RWPE2 (cell line): ENCODE measurements at regions not wholly inside any gene's neighbourhood (a gene's known extent, or its start where the extent isn't known, plus 50 kb on each side); places are given as distances from the start of the nearest gene placed in this dataset.

Source experiments
- ATAC-seq: fragments of 200-7000 bp; cut with Tn5 transposase; 3 replicates; pipeline ENCODE4 v1.9.1; 2021; ENCODE audit warnings: low read depth
- DNase-seq: peaks from one replicate; pipeline ENCODE4 v3.0.0-alpha.2; 2020; ENCODE audit warnings: low spot score
- H3K27ac ChIP-seq: fragments of 450-650 bp; 2 replicates; pipeline ENCODE4 v1.5.1; 2017; ENCODE audit warnings: mild to moderate bottlenecking; ENCODE audit not compliant: poor library complexity, severe bottlenecking
- H3K27me3 ChIP-seq: fragments of 250-450 bp; sonication (Bioruptor Pico); 2 replicates; pipeline ENCODE4 v1.5.1; 2021; ENCODE audit warnings: mild to moderate bottlenecking, moderate library complexity; ENCODE audit not compliant: insufficient read depth, poor library complexity, severe bottlenecking
- H3K36me3 ChIP-seq: fragments of 250-450 bp; sonication (Bioruptor Pico); 2 replicates; pipeline ENCODE4 v1.5.1; 2020; ENCODE audit warnings: low read depth, mild to moderate bottlenecking, moderate library complexity
- H3K4me1 ChIP-seq: fragments of 250-450 bp; sonication (Bioruptor Pico); 2 replicates; pipeline ENCODE4 v1.5.1; 2021; ENCODE audit warnings: mild to moderate bottlenecking, moderate library complexity; ENCODE audit not compliant: insufficient read depth, poor library complexity, severe bottlenecking
- H3K4me3 ChIP-seq: fragments of 250-450 bp; sonication (Bioruptor Pico); 2 replicates; pipeline ENCODE4 v1.5.1; 2021; ENCODE audit warnings: mild to moderate bottlenecking, moderate library complexity; ENCODE audit not compliant: severe bottlenecking
- H3K9me3 ChIP-seq: fragments of 250-450 bp; sonication (Bioruptor Pico); 2 replicates; pipeline ENCODE4 v1.5.1; 2021; ENCODE audit warnings: mild to moderate bottlenecking, moderate library complexity; ENCODE audit not compliant: severe bottlenecking
- TF ChIP-seq, protein P1 (sequence below): fragments of 450-650 bp; IDR thresholded peaks from one replicate; pipeline ENCODE4 v1.5.1; 2017; ENCODE audit warnings: mild to moderate bottlenecking, moderate library complexity; ENCODE audit not compliant: poor library complexity, severe bottlenecking

- TF ChIP-seq, protein P1, sequence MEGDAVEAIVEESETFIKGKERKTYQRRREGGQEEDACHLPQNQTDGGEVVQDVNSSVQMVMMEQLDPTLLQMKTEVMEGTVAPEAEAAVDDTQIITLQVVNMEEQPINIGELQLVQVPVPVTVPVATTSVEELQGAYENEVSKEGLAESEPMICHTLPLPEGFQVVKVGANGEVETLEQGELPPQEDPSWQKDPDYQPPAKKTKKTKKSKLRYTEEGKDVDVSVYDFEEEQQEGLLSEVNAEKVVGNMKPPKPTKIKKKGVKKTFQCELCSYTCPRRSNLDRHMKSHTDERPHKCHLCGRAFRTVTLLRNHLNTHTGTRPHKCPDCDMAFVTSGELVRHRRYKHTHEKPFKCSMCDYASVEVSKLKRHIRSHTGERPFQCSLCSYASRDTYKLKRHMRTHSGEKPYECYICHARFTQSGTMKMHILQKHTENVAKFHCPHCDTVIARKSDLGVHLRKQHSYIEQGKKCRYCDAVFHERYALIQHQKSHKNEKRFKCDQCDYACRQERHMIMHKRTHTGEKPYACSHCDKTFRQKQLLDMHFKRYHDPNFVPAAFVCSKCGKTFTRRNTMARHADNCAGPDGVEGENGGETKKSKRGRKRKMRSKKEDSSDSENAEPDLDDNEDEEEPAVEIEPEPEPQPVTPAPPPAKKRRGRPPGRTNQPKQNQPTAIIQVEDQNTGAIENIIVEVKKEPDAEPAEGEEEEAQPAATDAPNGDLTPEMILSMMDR: no peak
- Histone ChIP-seq H3K4me3 (no peak overlapping the region), H3K27me3 (no peaks in the 10 kb centered on the region), H3K4me1 (no peaks in the 10 kb centered on the region), H3K9me3 (no peaks in the 10 kb centered on the region), H3K27ac (no peak overlapping the region), H3K36me3 (no peaks in the 10 kb centered on the region)
- ATAC-seq: no peak
- no peak for DNase-seq
Observed at GRCh38 chr2:59787095-59787494, 766.4 kb downstream of the BCL11A start.

GRCh38 chr2:59786684-59787083, 766.8 kb downstream of the BCL11A start:
- no peaks in the 10 kb centered on the region for H3K4me1 ChIP-seq
- H3K27me3 ChIP-seq: no peaks in the 10 kb centered on the region
- H3K36me3 ChIP-seq: no peaks in the 10 kb centered on the region
- ATAC-seq: no peak
- DNase-seq: no peak
- TF ChIP-seq, protein P1: no peak
- no peak overlapping the region for H3K4me3 ChIP-seq
- no peaks in the 10 kb centered on the region for H3K9me3 ChIP-seq
- no peak overlapping the region for H3K27ac ChIP-seq

- TF ChIP-seq, protein P1: no peak
- H3K4me3 ChIP-seq: no peak overlapping the region
- no peaks in the 10 kb centered on the region for H3K9me3 ChIP-seq
- H3K27ac ChIP-seq: no peak overlapping the region
- no peak for DNase-seq
- no peaks in the 10 kb centered on the region for H3K4me1 ChIP-seq
- H3K27me3 ChIP-seq: no peaks in the 10 kb centered on the region
- ATAC-seq: no peak
- no peaks in the 10 kb centered on the region for H3K36me3 ChIP-seq
Observed at GRCh38 chr2:59779571-59779970, 773.9 kb downstream of the BCL11A start.

DNA sequence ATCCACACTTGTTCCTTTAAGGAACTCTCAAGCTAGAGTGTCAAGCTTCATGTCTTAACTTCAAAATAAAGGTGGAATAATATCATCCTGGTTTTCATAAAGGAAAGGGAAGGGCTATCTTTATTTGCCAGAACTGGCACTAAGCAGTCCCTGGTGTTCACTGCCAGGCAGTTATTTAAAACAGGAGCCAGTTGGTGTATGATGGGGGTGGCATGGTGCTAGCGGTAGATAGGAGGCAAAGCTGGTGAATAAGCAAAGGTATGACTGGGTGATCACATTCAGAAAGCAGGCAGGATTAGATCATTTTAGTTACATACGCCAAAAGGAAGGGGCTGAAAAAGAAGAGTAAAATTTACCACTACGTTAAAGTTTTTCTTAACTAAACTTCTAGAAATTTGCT, 776.3 kb downstream of the BCL11A start:
- no peak overlapping the region for H3K4me3 ChIP-seq
- H3K4me1 ChIP-seq: no peaks in the 10 kb centered on the region
- H3K27me3 ChIP-seq: no peaks in the 10 kb centered on the region
- ATAC-seq (no peak), DNase-seq (no peak)
- no peaks in the 10 kb centered on the region for H3K36me3 ChIP-seq
- TF ChIP-seq, protein P1: no peak
- no peaks in the 10 kb centered on the region for H3K9me3 ChIP-seq
- H3K27ac ChIP-seq: no peak overlapping the region

DNA sequence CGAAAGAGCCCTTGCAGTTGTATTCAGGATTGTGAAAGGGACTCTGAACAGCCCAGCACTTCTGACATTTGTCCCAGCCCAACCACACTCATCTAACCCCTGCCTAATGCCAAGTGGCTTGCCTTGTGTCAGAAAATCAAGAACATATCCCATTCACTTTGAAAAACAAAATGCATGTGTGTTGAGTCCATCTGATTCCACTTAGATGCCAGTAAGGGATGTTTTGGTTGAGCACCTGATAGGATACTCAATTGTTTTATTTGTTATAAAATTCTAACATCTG, 776.8 kb downstream of the BCL11A start:
- ATAC-seq (no peak), DNase-seq (no peak)
- H3K4me1 ChIP-seq: no peaks in the 10 kb centered on the region
- no peak overlapping the region for H3K4me3 ChIP-seq
- TF ChIP-seq, protein P1: no peak
- H3K9me3 ChIP-seq: no peaks in the 10 kb centered on the region
- no peaks in the 10 kb centered on the region for H3K36me3 ChIP-seq
- no peak overlapping the region for H3K27ac ChIP-seq
- H3K27me3 ChIP-seq: no peaks in the 10 kb centered on the region
